Muscle layer of duodenum (tissue), 2 donors: ENCODE measurements at regions not wholly inside any gene's neighbourhood (a gene's known extent, or its start where the extent isn't known, plus 50 kb on each side); places are given as distances from the start of the nearest gene placed in this dataset.
"Not testable (repeated sequence)": the region's sequence is repeated elsewhere in the genome, so short reads cannot be mapped to it uniquely, and the experiment has no call there.

Source experiments
- H3K27ac ChIP-seq: one replicate; pipeline ENCODE4 v1.7.0; 2013; ENCODE audit warnings: mild to moderate bottlenecking, low read length
- H3K27me3 ChIP-seq: one replicate; pipeline ENCODE4 v1.7.0; 2013; ENCODE audit warnings: low read depth, mild to moderate bottlenecking, control low read depth, low read length
- H3K36me3 ChIP-seq, 2 donors: one replicate each; pipeline ENCODE4 v1.7.0; 2013; ENCODE audit warnings: low read length in 2 of 2, control low read depth in 1 of 2, mild to moderate bottlenecking in 1 of 2; ENCODE audit not compliant: insufficient read depth in 2 of 2, control insufficient read depth in 1 of 2
- H3K4me1 ChIP-seq, 2 donors: one replicate each; pipeline ENCODE4 v1.7.0; 2013; ENCODE audit warnings: low read length in 2 of 2, mild to moderate bottlenecking in 2 of 2, control low read depth in 1 of 2, moderate library complexity in 1 of 2; ENCODE audit not compliant: insufficient read depth in 2 of 2, control insufficient read depth in 1 of 2
- H3K4me3 ChIP-seq, 2 donors: one replicate each; pipeline ENCODE4 v1.7.0; 2013; ENCODE audit warnings: low read length in 2 of 2, low read depth in 1 of 2, mild to moderate bottlenecking in 1 of 2
- H3K9me3 ChIP-seq, 2 donors: one replicate each; pipeline ENCODE4 v1.7.0; 2013; ENCODE audit warnings: low read length in 2 of 2, control low read depth in 1 of 2, mild to moderate bottlenecking in 1 of 2; ENCODE audit not compliant: control insufficient read depth in 1 of 2
- donor health status: healthy.

DNA sequence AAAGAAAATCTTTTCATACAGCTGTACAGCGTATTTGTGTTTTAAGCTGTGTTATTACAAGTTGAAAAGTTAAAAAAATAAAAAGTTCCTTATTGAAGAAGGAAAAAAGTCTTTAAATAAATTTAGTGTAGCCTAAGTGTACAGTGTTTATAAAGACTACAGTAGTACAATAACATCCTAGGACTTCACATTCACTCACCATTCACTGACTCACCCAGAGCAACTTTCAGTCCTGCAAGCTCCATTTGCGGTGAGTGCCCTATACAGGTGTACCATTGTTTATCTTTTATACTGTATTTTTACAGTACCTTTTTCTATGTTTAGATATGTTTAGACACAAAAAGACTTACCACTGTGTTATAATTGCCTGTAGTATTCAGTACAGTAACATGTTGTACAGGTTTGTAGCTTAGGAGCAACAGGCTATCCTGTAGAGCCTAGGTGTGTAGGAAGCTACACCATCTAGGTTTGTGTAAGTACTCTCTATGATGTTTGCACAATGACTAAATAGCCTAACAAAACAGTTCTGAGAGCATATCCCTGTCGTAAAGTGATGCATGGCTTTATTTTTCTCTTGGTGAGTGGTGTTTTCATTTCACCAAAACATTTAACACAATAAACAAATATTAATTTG lies 275.2 kb downstream of the DACT1 start:
- H3K27me3 ChIP-seq: no peaks in the 10 kb centered on the region
- no peak overlapping the region for H3K27ac ChIP-seq
- H3K4me3 ChIP-seq: no peak overlapping the region
- H3K36me3 ChIP-seq: no peaks in the 10 kb centered on the region
- H3K9me3 ChIP-seq: no peaks in the 10 kb centered on the region
- no peaks in the 10 kb centered on the region for H3K4me1 ChIP-seq

- no peak overlapping the region for H3K4me3 ChIP-seq
- no peaks in the 10 kb centered on the region for H3K9me3 ChIP-seq
- H3K27me3 ChIP-seq: no peaks in the 10 kb centered on the region
- H3K36me3 ChIP-seq: no peaks in the 10 kb centered on the region
- no peak overlapping the region for H3K27ac ChIP-seq
- no peaks in the 10 kb centered on the region for H3K4me1 ChIP-seq
These were observed 274.1 kb upstream of the DAAM1 start for GRCh38 chr14:58914279-58914855.

DNA sequence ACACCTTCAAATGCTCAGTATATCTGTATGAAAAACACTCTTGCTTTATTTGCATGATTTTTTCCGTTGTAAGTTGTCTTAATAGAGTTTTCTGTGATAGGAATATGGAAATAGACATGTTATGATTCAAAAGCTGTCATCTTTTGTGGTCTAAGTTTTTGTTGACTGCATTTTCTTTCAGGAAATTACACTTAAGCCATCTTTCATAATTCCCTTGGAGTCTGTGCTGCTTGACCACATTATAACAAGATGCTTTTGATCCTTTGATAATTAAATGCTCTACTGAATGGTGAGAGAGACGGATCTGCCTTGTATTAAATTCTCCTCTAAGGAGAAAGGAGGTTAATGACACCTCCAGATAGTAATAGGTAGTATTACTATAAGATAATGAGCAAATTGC lies 272.8 kb upstream of the DAAM1 start:
- Histone ChIP-seq H3K9me3 (no peaks in the 10 kb centered on the region), H3K4me3 (no peak overlapping the region), H3K27ac (no peak overlapping the region), H3K4me1 (no peaks in the 10 kb centered on the region), H3K36me3 (no peaks in the 10 kb centered on the region), H3K27me3 (no peaks in the 10 kb centered on the region)

- no peak overlapping the region for H3K27ac ChIP-seq
- no peaks in the 10 kb centered on the region for H3K4me1 ChIP-seq
- no peaks in the 10 kb centered on the region for H3K9me3 ChIP-seq
- H3K27me3 ChIP-seq: no peaks in the 10 kb centered on the region
- no peak overlapping the region for H3K4me3 ChIP-seq
- H3K36me3 ChIP-seq: no peaks in the 10 kb centered on the region
These were observed 270.3 kb upstream of the DAAM1 start for GRCh38 chr14:58918066-58918738.

DNA sequence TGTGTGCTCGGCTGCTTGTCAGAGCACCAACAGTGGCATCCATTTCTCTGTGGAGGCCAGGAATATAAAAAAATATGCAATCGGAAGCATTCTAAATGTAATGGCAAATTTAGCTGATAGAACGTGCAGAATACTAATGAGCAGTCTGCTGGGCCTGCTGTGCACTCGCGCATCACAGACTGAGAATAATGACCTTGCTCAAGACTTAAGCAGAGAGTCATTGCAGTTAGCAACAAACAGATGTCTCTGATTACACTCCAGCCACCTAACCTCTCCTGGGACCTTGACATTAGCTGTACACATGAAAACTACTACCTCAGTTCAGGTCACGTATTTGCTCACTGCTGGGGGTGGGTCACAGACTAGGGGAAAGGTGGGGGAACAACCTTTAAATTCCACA lies 269.2 kb upstream of the DAAM1 start:
- H3K27ac ChIP-seq: no peak overlapping the region
- no peaks in the 10 kb centered on the region for H3K36me3 ChIP-seq
- H3K27me3 ChIP-seq: no peaks in the 10 kb centered on the region
- H3K9me3 ChIP-seq: no peaks in the 10 kb centered on the region
- H3K4me1 ChIP-seq: no peaks in the 10 kb centered on the region
- H3K4me3 ChIP-seq: no peak overlapping the region

- H3K9me3 ChIP-seq: no peaks in the 10 kb centered on the region
- no peak overlapping the region for H3K4me3 ChIP-seq
- no peaks in the 10 kb centered on the region for H3K27me3 ChIP-seq
- no peaks in the 10 kb centered on the region for H3K36me3 ChIP-seq
- no peaks in the 10 kb centered on the region for H3K4me1 ChIP-seq
- H3K27ac ChIP-seq: no peak overlapping the region
These were observed 268.2 kb upstream of the DAAM1 start for GRCh38 chr14:58920230-58920629.

GRCh38 chr14:58922201-58922940 lies 266.1 kb upstream of the DAAM1 start:
- H3K4me3 ChIP-seq, H3K27me3 ChIP-seq, H3K27ac ChIP-seq, H3K4me1 ChIP-seq, H3K36me3 ChIP-seq, H3K9me3 ChIP-seq: not testable (repeated sequence)

GRCh38 chr14:58923751-58924405 lies 264.6 kb upstream of the DAAM1 start:
- H3K36me3 ChIP-seq: no peaks in the 10 kb centered on the region
- H3K9me3 ChIP-seq: no peaks in the 10 kb centered on the region

GRCh38 chr14:58941629-58942028 lies 246.8 kb upstream of the DAAM1 start:
- no peaks in the 10 kb centered on the region for H3K4me1 ChIP-seq
- no peak overlapping the region for H3K4me3 ChIP-seq
- no peaks in the 10 kb centered on the region for H3K9me3 ChIP-seq
- no peaks in the 10 kb centered on the region for H3K36me3 ChIP-seq
- no peak overlapping the region for H3K27ac ChIP-seq
- no peaks in the 10 kb centered on the region for H3K27me3 ChIP-seq

More at GRCh38 chr14:58923751-58924405, 264.6 kb upstream of the DAAM1 start:
- Histone ChIP-seq H3K4me1 (no peaks in the 10 kb centered on the region), H3K27ac (no peak overlapping the region), H3K27me3 (no peaks in the 10 kb centered on the region), H3K4me3 (no peak overlapping the region)

- Histone ChIP-seq H3K27me3 (no peaks in the 10 kb centered on the region), H3K9me3 (no peaks in the 10 kb centered on the region), H3K4me3 (no peak overlapping the region), H3K36me3 (no peaks in the 10 kb centered on the region), H3K4me1 (no peaks in the 10 kb centered on the region), H3K27ac (no peak overlapping the region)
These were observed 246.0 kb upstream of the DAAM1 start for GRCh38 chr14:58942516-58942915.

- Histone ChIP-seq H3K4me3 (no peak overlapping the region), H3K4me1 (no peaks in the 10 kb centered on the region), H3K27me3 (no peaks in the 10 kb centered on the region), H3K9me3 (no peaks in the 10 kb centered on the region), H3K36me3 (no peaks in the 10 kb centered on the region), H3K27ac (no peak overlapping the region)
These were observed 244.0 kb upstream of the DAAM1 start for GRCh38 chr14:58944343-58944967.
